ENCODE measurements at regions not wholly inside any gene's neighbourhood (a gene's known extent, or its start where the extent isn't known, plus 50 kb on each side); places are given as distances from the start of the nearest gene placed in this dataset.

- Histone ChIP-seq H3K9me3 (no peaks in the 10 kb centered on the region), H3K27me3 (no peaks in the 10 kb centered on the region), H3K4me1 (no peaks in the 10 kb centered on the region), H3K36me3 (no peaks in the 10 kb centered on the region), H3K4me3 (replicated peaks in 1 of 3) (no peak overlapping the region), H3K27ac (no peak overlapping the region)
- no peak for DNase-seq
- intact Hi-C loops (cut with DNase I) = no loop called here
- TF ChIP-seq CTCF (IDR thresholded peaks at IDR 0.05) (no peak), POLR2A (IDR thresholded peaks at IDR 0.05) (no peak)
Observed at GRCh38 chr21:41558842-41559241, 50.9 kb upstream of the TMPRSS2 start.

GRCh38 chr21:41557884-41558283, 49.9 kb upstream of the TMPRSS2 start:
- H3K27me3 ChIP-seq = no peaks in the 10 kb centered on the region
- H3K9me3 ChIP-seq = no peaks in the 10 kb centered on the region
- 74 to 83% methylated on average over 6 of the region's 6 CpGs for WGBS, 2 donors
- no peaks in the 10 kb centered on the region for H3K36me3 ChIP-seq
- intact Hi-C loops (cut with DNase I) = no loop called here
- no peak overlapping the region for H3K27ac ChIP-seq
- TF ChIP-seq CTCF (IDR thresholded peaks at IDR 0.05) (no peak), POLR2A (IDR thresholded peaks at IDR 0.05) (no peak)
- no peak for DNase-seq
- no peak overlapping the region for H3K4me3 ChIP-seq (replicated peaks in 1 of 3)
- H3K4me1 ChIP-seq = no peaks in the 10 kb centered on the region

Data from thyroid gland (tissue), 4 donors.